ENCODE measurements at regions not wholly inside any gene's neighbourhood (a gene's known extent, or its start where the extent isn't known, plus 50 kb on each side); places are given as distances from the start of the nearest gene placed in this dataset.

DNA sequence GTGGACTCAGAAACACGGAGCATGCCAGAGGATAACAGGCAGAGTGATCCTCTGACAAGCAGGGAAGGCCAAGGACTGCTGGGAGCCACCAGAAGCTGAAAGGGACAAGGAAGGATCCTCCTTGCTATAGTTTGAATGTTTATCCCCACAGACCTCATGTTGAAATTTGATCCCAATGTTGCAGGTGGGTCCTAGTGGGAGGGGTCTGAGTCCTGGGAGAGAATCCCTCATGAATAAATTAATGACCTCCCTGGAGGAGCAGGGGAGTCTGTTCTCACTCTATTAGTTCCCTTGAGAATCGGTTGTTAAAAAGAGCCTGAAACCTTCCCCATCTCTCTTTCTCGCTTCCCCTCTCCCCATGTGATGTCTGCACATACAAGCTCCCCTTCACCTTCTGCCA is 124.4 kb downstream of the FBXO15 start:
- DNase-seq, result no peak

GRCh38 chr18:74019864-74020263 is 127.8 kb downstream of the FBXO15 start:
- DNase-seq, result no peak

- DNase-seq, result no peak
Measured at GRCh38 chr18:74013955-74014354, 133.7 kb downstream of the FBXO15 start.

DNA sequence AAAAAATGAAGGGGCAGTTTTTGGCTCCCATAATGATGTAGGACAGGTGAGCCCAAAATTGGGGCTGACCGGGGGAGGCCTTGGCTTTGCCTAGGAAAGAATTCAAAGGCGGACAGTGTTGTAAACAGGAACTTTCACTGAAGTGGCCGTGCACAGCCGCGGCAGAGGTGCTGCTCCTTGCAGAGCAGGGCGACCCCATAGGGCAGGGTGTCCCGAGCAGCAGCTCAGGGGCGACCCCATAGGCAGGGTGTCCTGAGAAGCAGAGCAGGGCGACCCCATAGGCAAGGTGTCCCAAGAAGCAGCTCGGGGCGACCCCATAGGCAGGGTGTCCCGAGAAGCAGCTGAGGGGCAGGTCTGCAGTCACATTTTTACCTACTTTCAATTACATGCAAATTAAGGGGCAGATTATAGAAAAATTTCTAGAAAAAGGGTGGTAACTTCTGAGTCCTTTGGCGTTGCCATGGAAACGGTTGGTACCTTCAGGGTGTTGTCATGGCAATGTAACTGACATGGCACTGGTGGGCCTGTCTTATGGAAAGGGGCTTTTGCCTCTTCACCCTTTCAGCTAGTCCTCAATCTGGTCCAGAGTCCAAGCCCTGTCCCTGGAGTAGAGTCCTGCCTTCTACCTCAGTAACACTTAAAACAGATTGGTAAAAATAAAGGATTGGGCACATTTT is 134.5 kb downstream of the FBXO15 start:
- DNase-seq, result no peak

- DNase-seq, result no peak
Measured at GRCh38 chr18:74006143-74006542, 141.5 kb downstream of the FBXO15 start.

DNA sequence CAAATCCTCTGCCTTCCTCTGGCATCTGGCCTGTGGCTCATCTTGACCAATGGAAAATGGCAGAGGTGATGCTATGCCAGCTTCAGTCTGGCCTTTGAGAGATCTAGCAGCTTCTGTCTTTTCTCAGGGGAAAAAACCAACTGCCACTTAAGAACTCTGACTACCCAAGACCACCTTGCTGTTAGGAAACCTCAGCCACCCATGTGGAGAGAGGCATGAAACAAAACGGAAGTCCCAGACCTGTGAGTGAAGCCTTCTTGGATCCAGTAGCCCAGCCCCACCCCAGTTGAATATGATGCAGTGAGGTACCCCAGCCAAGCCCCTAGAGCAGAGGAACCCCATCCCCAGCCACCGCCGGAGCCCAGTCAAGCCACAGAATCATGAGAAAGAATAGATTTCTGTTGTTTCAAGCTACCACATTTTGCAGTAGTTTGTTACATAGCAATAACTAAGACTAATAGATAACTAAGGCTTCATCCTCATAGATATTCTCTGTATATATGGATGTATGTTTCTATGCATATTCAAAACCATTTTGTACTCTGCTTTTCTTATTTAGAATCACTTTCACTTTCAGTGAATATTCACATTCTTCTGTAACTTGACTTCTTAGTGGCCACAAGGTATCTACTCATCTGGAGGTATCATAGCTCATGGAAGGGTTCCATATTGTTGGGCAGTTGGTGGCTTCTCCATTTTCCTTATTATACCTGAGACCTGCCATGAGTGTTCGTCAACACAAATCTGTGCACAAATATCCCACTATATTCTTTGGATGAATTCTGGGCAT is 142.1 kb downstream of the FBXO15 start:
- no peak for DNase-seq

DNA sequence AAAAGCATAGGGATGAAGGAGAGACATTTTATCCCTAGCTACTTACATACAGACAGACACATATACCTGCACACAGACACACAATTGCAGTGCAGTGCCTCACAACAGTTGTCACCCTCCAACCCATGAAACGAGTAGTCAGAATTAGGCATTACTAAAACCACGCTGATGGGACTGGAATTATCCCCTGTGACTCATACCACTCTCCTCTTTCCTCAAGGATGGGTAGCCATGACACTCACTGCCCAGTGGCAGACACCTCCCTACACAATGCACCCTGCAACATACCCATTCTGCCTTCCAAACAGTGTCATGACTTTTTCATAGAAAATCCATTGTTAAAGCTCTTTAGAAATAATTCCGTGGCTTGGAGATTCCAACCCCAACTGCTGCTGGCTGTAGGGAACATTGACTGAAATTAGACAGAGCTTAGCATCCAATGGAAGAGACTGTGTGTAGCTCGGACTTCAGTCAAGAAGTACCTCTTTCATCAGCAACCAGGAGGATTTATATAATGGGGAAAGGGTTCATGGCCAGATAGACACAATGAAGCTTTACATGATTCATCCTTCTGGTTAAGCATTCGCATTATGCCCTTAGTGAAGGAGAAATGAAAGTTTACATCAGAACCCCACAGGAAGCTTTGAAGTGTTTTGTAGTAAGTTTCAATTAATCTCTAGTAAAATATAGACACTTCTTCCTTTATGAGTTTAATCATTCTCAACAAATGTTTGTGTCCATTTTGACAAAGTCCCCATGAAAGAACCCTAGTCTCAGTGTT is 155.2 kb downstream of the FBXO15 start:
- no peak for DNase-seq

- DNase-seq, result no peak
Measured at GRCh38 chr18:73991570-73991969, 156.1 kb downstream of the FBXO15 start.

DNA sequence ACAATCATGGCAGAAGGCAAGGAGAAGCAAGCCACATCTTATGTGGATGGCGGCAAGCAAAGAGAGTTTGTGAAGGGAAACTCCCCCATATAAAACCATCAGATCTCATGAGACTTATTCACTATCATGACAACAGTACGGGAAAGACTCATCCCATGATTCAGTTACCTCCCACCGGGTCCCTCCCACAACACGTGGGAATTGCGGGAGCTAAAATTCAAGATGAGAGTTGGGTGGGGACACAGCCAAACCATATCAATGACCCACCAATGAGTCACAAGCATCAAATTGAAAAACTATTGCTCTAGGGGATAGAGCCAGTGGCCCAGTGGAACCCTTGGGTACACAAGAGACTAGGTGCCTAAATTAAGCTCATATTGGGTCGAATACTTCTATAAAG is 157.4 kb downstream of the FBXO15 start:
- DNase-seq, result no peak

- no peak for DNase-seq
Measured at GRCh38 chr18:73987247-73987980, 160.2 kb downstream of the FBXO15 start.

GRCh38 chr18:73986711-73987110 is 160.9 kb downstream of the FBXO15 start:
- no peak for DNase-seq

DNA sequence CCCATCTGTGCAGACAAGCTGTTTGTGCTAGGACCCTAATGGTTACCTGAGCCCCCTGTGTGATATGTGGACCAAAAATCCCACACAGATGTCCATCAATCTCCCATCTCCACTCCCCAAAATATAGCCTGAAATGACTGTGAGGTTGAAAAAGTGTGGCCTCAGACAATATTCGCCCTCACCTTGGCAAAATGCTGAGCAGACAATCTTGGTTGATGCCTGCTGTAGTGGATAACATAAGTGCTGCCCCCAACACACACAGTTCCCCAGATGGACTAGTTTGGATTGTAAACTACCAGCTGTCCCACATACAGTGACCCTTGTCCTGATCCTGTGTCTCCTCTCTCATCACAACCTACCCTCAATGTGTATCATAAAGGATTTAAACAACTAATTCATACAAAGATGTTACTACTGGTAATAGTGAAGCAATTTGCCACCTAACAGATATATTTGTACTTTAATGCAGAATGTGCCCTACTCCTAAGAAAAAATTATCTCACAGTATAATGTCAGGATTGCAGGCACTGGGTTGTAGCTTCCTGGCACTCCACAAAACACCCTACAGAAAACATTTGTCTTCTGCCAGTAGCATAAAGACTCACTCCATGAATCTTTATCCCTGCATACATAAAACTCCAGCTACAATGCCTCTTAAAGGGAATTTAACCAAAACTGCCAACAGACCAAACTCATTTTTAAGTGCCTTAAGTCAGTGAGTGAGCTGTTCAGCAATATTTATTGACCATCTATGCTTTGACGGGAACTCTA is 161.6 kb downstream of the FBXO15 start:
- DNase-seq, result no peak

GRCh38 chr18:73983970-73984369 is 163.7 kb downstream of the FBXO15 start:
- DNase-seq, result no peak

GRCh38 chr18:73983496-73983895 is 164.1 kb downstream of the FBXO15 start:
- no peak for DNase-seq

DNA sequence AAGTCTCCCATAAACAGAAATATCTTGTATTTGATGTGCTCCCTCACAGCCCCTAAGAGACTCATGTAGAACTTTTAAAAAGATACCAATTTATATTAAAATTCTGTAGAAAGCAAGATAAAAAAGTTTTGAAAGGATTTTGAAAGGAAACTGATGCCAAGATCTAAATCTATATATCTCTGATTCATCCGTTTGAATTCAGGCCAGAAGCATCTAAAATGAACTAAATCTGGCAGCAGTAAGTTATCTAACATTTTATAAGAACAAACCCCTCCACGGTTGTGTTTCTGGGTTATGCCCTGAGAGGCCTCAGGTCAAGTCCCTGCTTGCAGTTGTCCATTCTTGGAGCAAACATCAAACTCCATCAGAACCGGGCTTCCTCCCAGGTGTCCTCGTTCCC is 165.8 kb downstream of the FBXO15 start:
- DNase-seq, result no peak

DNA sequence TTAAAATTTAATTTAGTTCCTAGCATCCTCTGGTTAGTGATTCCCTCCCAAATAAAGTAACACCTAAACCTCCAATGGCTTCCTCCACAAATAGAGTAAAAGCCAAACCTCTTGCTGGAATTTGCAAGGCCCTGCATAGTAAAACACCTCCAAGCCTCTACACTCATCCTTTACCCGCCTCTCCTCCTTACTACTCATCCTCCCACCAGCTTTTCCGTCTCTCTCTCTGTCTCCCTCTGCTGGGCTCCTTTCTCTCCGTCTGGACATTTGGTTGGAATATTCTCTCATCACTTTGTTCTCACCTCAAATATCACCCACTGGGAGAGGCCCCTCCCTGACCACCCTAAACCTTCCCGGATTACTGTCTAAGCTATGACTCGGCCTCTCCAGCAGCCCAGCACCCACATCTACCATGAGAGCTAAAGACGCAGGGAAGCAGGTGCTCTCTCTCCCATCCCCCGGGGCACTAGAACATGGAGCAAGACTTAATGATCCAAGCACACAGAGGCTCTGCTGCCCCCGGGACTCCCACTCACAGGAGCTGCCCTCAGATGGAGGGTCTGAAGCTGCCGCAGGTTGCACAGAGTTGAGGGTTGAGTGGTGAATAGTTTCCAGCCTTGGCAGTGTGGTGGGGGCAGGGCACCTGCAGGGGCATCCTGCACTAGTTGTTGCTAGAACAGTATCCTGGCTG is 167.2 kb downstream of the FBXO15 start:
- no peak for DNase-seq

- DNase-seq, result no peak
Measured at GRCh38 chr18:73979742-73980141, 167.9 kb downstream of the FBXO15 start.

DNA sequence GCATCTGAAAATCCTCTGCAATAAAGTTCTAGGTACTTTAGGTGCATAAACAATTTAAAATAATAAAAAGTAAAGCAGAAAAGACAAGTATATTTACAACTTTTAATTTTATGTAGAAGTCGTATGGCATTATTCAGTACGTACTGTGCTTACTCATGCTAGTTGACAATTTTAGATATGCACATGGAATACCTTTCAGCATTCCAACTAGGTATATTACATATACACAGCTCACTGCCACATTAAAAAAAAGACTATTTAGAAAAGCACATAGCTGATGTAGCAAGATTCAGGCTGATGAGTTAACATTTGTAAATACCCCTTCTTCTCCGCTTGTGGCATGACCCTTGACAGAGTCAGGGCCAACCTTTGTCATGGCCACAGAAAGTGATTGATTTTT is 171.2 kb downstream of the FBXO15 start:
- no peak for DNase-seq

DNA sequence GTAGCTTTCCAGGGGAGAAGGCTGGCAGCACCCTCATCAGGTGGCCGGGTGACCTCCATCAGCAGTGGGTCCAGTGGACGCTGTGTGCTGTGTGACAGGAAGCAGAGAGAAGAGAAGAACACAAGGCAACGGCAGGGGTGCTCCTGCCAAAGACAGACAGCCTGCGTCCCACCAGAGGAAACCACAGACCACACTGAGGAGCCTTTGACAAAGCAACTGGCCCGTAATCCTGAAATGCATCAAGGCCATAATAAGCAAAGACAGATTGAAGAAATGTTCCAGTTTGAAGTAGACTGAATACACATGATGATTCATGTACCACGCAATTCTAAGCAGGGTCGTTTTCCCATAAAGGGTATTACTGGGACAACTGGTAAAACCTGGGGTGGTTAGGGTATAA is 172.4 kb downstream of the FBXO15 start:
- DNase-seq, result no peak

GRCh38 chr18:73973972-73974371 is 173.7 kb downstream of the FBXO15 start:
- no peak for DNase-seq

DNA sequence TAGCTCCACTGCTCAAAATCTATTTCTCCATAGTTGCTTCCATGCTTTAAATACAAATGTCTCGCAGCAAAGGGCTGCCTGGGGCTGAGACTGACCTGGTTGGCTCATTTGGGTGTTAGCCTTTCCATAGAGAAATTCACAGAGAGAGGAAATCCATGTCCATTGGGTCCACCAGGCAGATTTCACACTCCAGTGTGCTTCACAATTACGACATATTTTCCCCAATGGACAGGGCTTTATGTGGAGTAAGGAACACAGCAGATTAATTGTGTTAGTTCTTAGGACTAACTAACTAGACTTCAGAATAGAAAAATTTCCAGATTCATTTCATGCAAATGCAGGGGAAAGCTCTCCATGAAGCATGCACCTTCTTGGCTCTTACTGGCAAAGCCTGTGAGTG is 180.7 kb downstream of the FBXO15 start:
- DNase-seq, result no peak

DNA sequence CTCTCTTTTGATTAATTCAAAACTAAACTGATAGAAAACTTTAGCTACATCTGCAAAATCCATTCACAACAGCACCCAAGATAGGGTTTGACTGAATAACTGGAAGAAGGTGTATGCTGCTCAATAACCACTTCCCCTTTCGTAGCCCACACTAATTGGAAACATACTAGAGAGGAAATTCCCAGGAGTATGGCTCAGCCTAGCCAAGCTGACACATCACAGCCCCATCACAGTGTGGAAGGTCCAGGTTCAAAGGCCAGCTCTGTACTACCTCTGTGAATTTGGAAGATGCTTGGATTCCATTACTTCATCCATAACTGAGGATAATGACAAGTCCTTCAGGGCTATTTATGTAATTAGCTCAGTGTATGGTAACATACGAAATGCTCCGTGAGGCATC is 185.4 kb downstream of the FBXO15 start:
- no peak for DNase-seq

Measured in activated CD4-positive, alpha-beta T cell treated with anti-CD3 and anti-CD28 coated beads, Interleukin-2, amount 50 U/mL, for 4 hours (primary cell).